Stimulated activated CD8-positive, alpha-beta memory T cell treated with anti-CD3 and anti-CD28 coated beads, Interleukin-7, amount 100 ng/mL, for 4 hours (primary cell): ENCODE measurements at regions not wholly inside any gene's neighbourhood (a gene's known extent, or its start where the extent isn't known, plus 50 kb on each side); places are given as distances from the start of the nearest gene placed in this dataset.
"Not testable (repeated sequence)": the region's sequence is repeated elsewhere in the genome, so short reads cannot be mapped to it uniquely, and the experiment has no call there.

Source experiments
- DNase-seq, 2 donors: peaks; one replicate each; pipeline ENCODE4 v3.0.0-alpha.2; 2020; ENCODE audit warnings: low read depth in 2 of 2

DNA sequence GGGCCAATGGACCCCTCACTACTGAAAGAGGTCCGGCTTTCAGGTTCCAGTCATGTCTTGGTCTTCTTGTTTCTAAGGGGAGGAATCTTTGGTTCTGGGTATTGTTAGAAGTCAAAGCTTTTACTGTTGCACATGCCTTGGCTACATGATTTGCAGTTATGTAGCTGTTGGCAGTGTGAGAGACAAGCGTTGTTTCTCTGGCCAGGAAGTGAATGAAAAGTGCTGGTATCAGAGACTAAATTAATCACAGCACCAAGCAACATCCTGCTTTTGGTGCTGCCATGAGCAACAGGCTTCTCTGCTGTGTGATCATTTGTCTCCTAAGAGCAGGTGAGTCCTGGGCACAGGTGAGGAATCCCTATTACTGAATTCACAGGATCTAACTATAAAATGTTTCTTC lies 100.1 kb upstream of the PRSS3 start:
- DNase-seq, result no peak

GRCh38 chr9:33695856-33696255 lies 99.5 kb upstream of the PRSS3 start:
- DNase-seq, result no peak

GRCh38 chr9:33697171-33697570 lies 98.2 kb upstream of the PRSS3 start:
- no peak for DNase-seq

GRCh38 chr9:33698267-33698666 lies 97.1 kb upstream of the PRSS3 start:
- DNase-seq, result no peak

- not testable (repeated sequence) for DNase-seq
Observed at GRCh38 chr9:33700940-33701339, 94.4 kb upstream of the PRSS3 start.

- no peak for DNase-seq
Observed at GRCh38 chr9:33703430-33704102, 91.8 kb upstream of the PRSS3 start.

- DNase-seq, result not testable (repeated sequence)
Observed at GRCh38 chr9:33705440-33705839, 89.9 kb upstream of the PRSS3 start.

DNA sequence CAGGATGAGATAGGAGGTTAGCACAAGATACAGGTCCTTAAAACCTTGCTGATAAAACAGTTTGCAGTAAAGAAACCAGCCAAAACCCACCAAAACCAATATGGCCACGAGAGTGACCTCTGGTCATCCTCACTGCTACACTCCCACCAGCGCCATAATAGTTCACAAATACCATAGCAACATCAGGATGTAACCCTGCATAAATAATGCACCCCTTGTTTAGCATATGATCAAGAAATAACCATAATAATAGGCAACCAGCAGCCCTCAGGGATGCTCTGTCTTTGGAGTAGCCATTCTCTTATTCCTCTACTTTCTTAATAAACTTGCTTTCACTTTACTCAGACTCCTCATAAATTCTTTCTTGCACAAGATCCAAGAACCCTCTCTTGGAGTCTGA lies 86.9 kb upstream of the PRSS3 start:
- no peak for DNase-seq

- no peak for DNase-seq
Observed at GRCh38 chr9:33709269-33709668, 86.1 kb upstream of the PRSS3 start.

GRCh38 chr9:33711418-33711817 lies 83.9 kb upstream of the PRSS3 start:
- DNase-seq, result not testable (repeated sequence)

DNA sequence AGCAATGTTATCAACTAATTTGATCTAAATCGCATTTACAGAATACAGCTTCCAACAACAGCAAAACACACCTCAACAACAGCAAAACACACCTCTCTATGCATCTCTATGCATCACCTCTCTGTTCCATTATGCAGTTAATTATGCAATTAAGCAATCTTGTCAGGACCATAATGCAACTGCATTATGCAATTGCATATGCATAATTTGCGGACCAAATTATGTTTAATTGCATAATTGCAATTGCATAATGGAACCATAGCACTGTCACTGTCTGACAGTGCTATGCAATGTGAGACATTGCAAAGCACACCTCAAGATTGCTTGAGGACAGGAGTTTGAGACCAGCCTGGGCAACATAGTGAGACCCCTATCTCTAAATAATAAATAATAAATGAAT lies 80.4 kb upstream of the PRSS3 start:
- DNase-seq, result no peak

GRCh38 chr9:33718987-33719386 lies 76.4 kb upstream of the PRSS3 start:
- DNase-seq, result no peak

- DNase-seq, result peak in 1 of 2 donors; percentile 12
Observed at GRCh38 chr9:33719581-33720374, 75.6 kb upstream of the PRSS3 start.

DNA sequence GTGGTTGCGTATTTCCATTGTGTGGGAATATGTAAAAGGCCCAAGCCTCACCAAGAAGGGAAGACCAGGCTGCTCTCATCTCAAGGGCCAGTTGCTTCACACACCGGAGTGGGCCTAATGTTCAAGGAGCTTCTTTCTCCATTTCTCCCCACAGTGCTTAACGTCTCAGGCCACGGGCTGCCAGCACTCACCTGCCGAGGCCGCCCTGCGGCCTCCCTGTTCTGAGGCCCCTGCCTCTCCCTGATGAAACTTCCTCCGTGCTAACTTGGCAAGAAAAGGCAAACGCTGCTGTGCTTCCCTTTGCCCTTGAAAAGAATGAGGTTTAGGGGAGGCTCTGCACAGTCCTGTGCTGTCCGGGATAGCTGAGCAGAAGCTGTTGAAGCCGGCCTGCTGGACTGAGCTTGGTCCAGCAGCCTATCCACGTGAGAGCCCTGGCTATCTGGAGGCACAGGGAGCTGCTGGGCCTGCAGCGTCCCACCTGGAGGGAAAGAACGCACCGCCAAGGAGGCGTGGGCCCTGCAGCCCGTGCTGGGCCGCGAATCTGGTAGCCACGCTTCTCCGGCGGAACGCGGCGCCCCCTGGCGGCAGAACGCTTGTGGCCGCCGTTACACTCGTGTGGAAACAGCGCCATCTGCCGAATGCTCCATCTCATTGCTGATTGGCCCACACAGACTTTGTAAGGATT lies 73.5 kb upstream of the PRSS3 start:
- peak; percentile 66 to 70 for DNase-seq

- no peak for DNase-seq
Observed at GRCh38 chr9:33722359-33722675, 73.0 kb upstream of the PRSS3 start.

- DNase-seq, result no peak
Observed at GRCh38 chr9:33728613-33729012, 66.7 kb upstream of the PRSS3 start.

GRCh38 chr9:33731142-33731541 lies 64.2 kb upstream of the PRSS3 start:
- DNase-seq, result no peak

GRCh38 chr9:33731625-33732024 lies 63.7 kb upstream of the PRSS3 start:
- no peak for DNase-seq

- DNase-seq, result not testable (repeated sequence)
Observed at GRCh38 chr9:33734247-33734940, 61.0 kb upstream of the PRSS3 start.

- not testable (repeated sequence) for DNase-seq
Observed at GRCh38 chr9:33734941-33735835, 60.2 kb upstream of the PRSS3 start.
